Effector CD4-positive, alpha-beta T cell (primary cell): ENCODE measurements at regions not wholly inside any gene's neighbourhood (a gene's known extent, or its start where the extent isn't known, plus 50 kb on each side); places are given as distances from the start of the nearest gene placed in this dataset.
A peak's percentile ranks its signal among the peaks of the same experiment; 100 is the strongest.

Experiments used
- DNase-seq: peaks from one replicate; pipeline ENCODE4 v3.0.0-alpha.2; 2020

DNA sequence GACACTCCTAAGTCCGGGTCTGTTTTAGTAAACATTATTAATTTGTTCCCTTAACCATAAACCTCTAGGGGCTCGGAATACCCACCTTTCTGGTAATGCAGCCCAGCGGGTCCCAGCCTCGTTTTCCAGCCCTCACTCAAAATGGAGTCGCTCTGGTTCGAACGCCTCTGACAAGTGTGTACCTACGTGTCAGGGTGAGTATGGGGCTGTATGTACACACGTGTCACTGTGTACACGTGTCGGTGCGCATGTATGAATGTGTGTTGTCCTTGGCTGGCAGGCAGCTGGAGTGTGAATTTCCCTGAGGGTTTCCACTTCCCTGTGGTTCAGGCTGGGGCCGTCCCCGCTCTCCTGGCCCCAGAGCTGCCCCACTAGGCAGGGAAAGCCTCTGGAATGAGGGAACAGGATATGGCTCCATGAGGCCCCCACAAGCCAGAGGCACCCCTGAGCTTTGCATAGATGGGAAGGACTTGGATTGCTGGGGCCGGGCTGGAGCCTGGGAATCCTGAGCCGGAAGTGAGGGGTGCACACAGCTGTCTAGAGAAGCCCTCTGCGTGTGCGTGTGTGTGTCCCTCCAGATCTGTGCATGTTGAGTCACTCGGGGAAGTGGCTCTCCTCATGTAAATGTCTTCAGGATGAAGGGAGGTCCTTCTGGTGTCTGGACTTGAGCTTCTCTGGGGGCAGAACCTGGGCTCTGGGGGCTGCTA, 160.8 kb upstream of the IER5L start:
- DNase-seq, result no peak

DNA sequence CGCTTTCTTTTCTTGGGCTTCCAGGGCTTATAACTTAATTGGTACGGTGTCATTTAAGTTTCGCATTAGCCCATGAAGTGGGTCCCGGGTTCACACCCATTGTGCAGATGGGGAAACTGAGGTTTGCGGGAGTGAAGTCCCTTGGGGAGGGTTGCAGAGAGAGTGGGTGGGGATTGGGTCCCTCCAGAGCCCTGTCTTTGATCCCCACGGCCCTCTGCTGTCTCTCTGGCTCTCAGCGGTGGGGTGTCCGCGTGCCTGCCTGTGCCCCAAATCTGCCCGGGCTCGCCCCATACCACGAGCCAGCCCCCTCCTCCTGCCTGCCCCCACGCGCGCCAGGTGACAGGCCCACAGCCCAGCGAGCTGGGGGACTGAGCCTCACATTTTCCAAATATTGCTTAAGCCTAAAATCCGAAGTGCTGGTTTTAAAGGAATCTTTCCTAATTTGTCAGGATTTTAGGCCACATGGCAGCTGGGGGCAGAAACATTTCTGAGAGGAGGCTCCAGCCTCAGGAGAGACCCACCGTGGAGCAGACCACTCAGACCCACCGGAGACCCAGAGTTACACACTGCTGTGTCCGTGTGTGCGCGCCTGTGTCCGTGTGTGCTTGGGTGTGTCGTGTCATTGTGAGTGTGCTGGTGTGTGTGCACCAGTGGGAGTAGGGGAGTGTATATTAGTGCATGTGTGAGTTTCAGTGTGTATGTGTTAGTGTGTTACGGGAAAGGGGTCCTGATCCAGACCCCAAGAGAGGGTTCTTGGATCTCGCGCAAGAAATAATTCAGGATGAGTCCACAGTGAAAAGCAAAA, 159.5 kb upstream of the IER5L start:
- DNase-seq, result no peak

DNA sequence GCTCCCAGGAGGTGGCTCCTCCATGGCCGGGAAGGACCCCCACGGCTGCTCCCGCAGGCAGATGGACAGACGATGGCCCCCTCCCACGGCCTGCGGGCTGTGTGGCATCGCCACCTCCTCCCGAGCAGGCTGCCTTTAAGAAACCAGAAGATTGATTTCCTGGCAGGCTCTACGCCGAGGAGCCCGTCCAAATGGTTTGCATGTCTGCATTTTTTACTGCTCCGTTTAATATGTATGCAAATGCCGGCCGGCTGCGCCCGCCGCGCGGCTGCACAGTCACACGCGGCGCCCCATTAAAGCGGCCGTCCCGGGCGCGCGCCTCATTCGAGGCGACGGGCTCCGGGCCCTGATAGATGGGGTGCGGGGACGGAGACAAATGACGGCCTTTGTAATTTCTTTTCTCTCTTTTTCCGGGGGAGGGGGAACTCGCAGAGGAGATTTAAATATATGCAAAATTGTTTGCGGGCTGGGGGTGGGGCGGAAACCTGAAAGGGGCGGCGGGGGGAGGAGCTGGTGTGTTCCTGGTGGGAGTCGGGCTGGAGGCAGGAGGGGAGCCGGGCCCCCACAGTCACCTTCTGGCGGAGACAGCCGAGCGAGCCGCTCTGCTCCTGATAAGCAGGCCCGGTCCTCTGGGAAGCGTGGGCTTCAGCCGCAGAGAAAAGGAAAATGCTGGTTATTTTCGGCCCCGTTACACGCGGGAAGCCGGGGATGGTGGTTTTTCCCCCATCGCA, 158.7 kb upstream of the IER5L start:
- peak; percentile 9 for DNase-seq

DNA sequence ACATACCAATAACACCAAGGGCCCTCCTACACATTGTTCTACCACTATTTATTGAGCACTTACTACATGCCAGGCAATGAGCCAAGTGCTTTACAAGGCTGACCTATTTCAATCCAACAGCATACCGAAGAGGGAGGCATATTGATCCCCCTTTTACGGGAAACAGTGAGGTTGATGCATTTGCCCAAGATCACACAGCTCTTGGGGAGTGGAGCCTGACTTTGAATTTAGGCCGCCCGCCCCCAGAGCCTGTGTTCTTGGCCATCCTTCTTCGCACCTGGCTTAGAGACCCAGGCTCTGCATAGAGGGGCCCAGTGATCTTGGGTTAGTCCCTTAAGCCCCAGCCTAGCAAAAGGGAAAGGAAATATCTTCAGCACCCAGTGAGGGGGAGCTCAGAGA, 158.1 kb upstream of the IER5L start:
- DNase-seq, result no peak

DNA sequence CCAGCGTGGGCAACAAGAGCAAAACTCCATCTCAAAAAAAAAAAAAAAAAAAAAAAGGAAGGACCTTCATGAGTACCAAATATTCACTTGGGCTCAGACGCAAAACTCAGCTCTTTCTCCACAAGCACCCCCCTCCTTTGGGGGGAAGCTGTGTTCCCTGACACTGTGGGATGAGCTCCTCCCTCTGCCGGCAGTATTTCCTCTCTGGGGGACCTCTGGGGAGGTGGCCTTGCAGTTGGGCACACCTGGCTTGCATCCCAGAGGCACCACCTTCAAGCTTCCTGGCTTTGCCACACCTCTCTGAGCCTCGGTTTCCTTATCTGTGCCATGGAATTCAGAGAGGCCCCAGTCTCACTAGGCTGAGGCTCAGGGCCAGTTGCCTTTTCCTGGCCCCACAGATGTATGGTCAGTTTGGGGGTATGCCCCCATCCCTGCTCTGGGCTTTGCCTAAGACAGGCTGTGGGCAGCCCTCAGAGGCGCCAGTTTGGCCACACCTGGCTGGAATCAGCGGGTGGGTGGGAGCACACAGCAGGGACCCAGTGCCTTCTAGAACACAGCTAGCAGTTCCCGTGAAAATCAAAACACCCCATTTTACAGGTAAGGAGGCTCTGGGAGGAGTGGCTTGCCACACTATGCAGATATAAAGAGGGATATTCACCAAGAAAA, 157.5 kb upstream of the IER5L start:
- no peak for DNase-seq

DNA sequence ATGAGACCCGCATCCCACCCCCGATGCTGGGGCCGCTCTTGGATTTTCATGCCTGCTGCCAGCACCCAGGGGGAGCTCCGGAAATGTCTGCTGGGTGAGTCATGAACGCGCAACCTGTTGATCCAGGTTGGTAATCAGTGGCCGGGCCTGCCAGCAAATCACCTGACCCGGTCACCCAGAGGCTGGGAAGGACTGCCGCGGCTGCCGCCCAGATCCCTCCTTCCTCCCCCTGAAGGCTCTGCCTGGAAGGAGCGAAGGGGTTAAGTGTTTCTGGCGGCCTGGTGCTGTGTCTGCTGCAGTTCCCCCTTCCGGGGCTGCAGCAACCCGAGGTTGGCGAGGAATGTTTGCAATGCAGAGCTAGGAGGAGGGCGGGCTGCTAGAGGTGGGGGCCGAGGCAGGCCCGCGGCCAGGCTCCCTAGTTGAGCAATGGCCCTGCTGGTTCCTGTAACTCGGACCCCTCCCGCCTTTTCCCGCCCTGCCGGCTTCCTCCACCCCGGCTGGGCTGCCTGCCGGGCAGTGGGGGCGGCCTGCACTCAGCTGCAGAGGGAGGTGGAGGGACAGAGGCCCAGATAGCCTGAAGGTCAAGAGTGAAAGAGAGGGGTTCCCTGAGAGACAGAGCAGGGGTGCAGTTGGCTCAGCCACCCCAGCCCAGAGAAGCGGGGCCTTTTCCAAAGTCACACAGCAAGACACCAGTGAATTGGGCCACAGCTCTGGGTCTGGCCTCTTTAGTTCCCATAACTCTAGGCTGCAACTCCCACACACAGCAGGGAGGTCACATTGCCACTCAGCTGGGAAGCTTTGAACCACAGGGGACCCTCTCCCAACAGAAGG, 156.3 kb upstream of the IER5L start:
- no peak for DNase-seq

DNA sequence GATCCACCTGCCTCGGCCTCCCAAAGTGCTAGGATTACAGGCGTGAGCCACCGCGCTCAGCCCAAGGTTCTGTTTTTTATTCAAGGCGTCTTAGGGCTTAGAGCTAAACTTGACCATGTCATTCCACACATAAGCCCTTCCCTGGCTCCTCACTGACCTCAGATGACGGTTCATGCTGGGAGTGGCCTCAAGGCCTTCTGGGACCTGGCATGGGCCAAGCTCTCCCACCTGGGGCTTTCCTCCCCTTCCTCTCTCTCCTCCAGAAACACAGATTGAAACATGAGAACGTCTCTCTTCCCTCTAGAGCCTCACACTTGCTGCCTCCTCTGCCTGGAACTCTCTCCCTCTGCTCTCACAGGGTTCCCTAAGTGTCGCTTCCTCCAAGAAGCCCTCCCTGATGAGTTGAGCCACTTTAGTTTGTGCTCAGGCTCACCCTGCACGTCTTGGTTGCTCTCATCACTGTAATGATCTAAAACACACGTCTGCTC, 155.6 kb upstream of the IER5L start:
- no peak for DNase-seq

DNA sequence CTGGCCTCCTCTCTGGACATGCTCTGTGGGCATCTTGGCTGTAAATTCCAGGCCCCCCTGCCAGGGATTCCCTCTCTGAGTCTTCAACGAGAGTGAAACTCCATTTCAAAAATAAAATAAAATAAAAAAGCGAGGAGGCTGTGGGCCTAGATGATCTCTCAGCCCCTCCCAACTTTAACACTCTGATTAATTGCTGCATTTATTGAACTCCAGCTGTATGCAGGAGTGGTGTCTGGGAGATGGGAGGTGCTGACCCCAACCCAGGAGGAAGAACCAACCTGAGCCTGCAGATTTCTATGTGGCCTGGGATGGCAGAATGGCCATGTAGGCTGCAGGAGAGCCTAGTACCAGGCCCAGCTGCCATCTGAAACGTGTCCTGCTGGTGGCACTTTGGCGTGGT, 154.5 kb upstream of the IER5L start:
- DNase-seq, result no peak

DNA sequence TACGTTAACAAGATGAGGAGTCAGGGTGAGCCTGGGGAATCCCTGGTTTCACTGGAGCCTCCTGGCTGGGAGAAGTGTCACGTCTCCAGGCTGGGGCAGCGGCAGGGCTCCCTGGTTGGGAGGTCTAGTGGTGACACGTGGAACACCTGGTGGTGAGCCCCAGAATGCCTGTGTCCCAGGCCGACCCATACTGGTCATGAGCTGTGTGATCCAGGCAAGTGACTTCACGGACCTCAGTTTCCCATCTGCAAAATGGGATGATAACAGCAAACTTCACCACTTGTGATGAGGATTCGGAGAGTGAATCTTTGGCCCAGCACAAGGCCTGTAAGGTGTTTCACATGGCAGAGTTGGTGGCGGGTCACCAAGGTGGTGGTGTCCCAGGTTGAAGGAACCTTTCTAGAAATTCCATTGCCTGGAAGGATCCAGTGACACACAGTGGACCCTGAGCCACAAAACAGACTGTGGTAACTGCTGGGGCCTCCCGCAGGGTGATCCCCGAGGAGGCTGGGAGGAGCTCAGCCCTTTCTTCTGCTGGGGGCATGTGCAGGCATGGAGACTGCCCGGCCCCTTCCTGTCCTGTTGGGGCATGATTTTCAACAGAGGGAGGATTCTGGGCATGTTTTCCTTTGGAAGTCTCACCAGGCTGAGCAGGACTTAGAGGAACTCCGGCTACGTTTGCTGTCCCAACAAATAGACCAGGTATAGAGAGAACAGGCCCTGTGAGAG, 153.9 kb upstream of the IER5L start:
- DNase-seq, result no peak

DNA sequence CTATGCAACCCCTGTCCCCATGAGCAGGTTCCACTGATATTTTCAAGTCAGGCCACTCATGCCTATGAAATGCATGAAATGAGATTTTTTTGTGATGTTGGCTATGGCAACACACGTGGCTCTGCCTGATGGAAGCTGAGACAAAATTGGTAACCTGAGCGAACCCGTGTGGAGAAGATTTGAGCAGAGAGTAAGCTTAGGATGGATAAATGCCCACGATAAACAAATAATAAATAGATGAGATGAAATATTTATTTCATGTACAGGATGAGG, 153.4 kb upstream of the IER5L start:
- no peak for DNase-seq

DNA sequence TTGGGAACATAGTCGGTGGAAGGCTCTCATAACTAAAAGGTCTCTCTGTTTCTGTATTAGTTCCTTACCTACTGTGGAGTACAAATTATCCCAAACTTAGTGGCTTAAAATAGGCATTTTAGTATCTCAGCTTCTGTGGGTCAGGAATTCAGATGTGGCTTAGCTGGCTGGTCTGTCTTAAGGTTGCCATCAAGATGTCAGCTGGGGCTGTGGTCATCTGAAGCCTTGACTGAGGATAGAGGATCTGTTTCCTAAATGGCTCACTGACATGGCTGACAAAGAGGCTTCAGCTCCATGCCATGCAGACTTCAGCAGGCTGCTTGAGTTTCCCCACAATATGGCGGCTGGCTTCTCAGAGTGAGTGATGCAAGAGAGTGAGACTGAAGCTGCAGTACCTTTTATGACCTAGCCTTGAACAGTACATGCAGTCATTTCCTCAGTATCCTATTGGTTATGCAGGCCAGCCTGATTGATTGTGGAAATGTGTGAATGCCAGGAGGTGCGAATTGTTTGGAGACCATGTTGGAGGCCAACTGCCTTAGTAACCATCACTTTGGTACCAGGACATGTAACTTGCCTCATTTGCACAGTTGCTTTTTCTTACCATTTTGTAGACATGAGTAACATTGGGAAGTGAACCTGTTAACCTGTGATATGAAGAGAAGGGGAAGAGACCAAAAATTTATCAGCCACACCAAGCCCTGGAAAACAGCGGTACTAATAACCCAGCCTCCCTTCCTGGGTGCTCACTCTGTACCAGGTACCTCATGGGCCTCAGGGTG, 152.8 kb upstream of the IER5L start:
- no peak for DNase-seq

DNA sequence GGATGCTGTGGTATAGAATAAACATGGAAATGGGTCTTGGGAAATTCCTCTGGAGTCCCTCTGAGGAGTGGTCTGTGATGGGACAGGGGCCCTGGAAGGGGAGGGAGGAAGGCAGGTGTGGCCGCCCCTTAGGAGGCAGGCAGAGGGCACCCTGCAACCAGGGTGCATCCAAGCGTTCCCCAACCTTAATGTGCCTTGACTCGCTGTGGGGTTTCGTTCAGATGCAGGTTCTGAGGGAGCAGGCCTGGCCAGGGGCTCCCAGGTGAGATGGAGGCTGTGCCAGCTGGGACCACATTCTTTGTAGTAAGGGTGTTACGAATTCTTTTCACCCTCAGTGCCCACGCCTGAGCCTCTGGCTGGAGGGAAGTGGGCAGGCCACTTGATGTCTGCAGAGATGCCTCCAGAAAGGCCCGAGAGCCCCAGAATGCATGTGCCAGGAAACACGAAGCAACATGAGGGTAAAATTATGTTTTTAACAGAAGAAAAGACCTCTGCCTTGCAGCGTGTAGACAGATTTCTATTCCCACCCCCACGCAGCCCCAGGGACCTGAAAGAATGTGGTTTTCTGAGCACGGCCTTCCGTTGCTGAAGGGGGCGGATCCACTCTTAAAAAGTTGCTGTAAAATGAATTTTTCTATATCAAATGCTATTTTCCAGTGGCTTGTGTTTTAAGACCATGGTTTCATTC, 150.4 kb upstream of the IER5L start:
- DNase-seq, result no peak

DNA sequence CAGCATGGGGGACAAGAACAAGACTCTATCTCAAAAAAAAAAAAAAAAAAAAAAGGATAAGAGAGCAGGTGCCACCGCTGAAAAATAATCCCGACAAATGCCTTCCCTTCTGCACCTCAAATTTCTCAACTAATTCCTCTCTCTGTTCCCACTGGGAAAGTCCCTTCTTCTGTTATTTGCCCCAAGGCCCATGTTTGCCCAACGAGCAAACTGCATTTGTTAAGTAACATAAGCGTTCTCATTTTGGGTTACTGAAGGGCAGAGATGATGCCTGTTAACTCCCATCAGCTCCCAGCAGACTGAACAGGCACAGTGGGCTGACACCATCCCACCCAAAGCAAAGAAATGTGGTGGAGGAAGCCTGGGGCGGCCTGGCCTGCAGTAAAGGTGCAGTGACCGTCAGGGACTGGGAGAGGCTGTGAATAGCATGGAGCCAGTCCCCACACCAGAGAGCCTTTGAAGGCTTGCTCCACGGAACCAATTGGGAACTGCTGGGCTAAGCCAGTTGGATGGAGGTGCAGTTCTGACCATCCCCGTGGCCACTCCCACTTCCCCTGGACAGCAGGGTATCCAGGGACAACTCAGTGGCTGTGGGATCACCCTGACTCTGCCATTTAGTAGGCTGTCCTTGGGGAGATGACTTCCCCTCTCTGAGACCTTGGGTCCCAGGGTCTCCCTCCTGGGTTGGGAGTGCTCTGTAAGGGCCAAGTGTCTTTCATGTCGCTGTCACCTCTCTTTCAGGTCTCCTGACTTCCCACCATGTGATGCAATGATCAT, 149.7 kb upstream of the IER5L start:
- DNase-seq, result no peak

DNA sequence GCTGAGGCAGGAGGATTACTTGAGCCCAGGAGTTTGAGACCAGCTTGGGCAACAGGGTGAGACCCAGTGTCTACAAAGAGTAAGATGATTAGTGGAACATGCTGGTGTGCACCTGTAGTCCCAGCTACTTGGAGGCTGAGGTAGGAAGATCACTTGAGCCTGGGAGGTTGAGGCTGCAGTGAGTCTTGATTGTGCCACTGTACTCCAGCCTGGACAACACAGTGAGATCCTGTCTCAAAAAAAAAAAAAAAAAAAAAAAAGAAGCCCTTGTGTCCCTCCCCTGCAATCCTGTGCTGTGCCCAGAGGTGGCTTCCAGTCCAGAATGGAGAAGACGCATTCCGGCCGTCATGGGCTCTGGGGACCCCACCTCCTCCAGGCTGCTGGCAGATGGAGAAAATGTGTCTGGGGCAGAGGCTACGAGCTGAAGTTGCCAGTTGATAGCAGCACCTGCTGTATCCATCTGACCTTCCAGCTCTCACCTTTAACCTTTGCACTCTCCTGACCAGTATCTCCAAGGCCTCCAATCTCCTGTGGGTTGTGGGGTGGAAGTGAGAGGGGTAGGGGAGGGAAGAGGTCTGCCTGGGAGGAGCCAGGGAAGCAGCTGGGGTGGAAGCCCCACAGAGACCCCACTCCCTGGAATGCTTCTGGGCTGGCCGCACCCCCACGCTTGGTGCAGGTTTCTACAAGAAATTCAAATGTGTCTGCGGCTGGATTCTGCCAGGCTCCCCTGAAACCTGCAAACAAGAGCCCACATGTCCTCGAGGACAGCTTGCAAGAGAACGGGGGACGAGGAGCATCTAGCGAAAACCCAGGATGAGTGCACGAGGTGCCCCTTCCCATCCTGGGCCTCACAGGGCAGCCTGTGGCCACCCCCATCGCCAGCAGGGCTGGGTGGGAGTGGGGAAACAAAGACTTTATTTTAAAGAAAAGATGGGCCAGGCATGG, 148.3 kb upstream of the IER5L start:
- no peak for DNase-seq

DNA sequence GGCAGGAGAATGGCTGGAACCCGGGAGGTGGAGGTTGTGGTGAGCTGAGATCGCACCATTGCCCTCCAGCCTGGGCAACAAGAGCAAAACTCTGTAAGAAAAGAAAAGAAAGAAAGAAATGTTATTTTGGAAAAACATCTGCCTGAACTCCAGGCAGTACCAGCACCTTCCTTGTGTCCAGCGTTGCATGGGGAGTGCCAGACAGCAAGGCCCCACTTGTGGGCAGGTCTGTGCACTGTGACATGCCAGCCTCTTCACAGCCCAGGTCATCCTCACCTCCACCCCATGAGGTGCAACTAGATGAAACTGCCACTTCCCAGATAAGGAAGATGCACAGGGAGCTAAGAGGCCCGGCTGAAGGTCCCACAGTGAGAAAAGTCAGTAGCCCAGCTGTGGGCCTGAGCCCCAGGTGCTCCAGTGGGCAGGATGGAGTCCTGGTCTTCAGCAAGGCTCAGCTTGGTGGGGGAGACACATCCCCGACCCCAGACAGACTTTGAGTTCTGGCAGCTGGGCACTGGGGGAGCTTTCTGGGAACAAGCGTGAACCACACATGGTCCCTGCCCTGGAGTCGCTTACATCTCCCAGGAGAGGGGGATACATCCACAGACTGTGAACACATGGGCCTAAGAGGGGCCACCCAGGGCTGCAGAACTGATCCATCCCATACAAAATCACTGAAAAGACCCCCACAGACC, 146.9 kb upstream of the IER5L start:
- DNase-seq, result no peak

DNA sequence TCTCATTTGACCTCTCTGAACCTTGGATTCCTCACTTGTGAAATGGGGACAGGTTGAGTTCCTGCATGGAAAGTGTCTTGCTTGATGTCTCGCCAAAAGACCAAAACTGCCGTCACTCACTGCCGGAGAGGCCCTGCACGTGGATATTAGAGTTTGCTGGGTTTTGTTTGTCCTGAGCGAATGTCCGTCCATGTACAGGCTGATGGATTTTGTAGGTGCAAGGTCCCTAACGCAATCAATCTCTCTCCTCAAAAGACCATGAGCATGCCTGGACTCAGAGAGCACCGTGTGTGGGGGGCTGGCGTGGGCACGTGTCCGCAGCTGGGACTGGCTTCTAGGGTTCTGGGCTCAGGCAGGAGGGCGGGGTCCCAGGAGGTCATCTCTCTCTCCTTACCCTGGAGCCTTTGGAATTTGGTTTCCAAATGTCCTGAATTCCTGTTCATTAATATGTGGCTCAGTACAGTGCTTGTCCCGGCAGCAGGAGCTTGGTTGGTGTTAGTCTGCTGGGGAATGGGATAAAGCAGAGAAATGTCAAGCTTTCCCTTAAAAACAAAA, 146.0 kb upstream of the IER5L start:
- DNase-seq, result no peak

DNA sequence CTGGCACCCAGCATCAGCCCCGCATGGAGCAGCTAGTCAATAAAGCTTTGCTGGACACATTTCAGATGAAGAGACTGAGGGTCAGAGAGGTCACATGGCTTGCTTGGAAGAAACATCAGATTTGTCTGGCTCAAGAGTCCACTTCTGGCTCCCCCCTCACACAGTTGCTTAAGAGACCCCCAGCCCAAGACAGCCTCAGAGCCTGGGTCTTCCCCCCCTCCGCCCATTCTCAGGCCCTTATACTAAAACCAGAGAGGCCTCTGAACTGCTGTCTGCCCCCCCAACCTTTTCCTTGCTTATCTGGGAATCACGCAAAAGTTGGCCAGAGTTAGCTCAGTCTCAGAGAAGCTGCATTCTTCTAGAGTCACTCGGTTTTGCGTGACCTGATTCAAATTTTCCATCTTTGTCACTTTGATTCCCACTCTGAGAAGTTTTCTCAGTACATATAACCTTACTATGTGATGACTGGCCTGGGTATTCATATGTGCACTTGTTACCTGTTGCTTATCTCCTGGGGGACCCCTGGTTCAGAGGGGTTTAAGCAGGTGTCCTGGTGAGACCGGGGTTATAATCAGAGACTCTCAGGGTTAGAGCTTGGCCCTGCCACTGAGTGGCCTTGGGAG, 145.4 kb upstream of the IER5L start:
- DNase-seq, result no peak
